ENCODE measurements at regions not wholly inside any gene's neighbourhood (a gene's known extent, or its start where the extent isn't known, plus 50 kb on each side); places are given as distances from the start of the nearest gene placed in this dataset.

- ATAC-seq (ENCODE audit: low read depth): no peak
- H3K27ac ChIP-seq (ENCODE audit: poor library complexity, severe bottlenecking): no peak overlapping the region
- no peak for TF ChIP-seq CTCF (IDR thresholded peaks at IDR 0.05; ENCODE audit: poor library complexity, severe bottlenecking)
- DNase-seq (ENCODE audit: low spot score): no peak
- no peaks in the 10 kb centered on the region for H3K36me3 ChIP-seq (ENCODE audit: low read depth)
- H3K4me1 ChIP-seq (ENCODE audit: insufficient read depth, poor library complexity, severe bottlenecking): no peaks in the 10 kb centered on the region
- H3K4me3 ChIP-seq (ENCODE audit: severe bottlenecking): no peak overlapping the region
- no peaks in the 10 kb centered on the region for H3K9me3 ChIP-seq (ENCODE audit: severe bottlenecking)
- no peaks in the 10 kb centered on the region for H3K27me3 ChIP-seq (ENCODE audit: insufficient read depth, poor library complexity, severe bottlenecking)
Observed at GRCh38 chr1:229107972-229108371, 162.9 kb upstream of the RAB4A start.

- Histone ChIP-seq H3K4me3 (ENCODE audit: severe bottlenecking) (no peak overlapping the region), H3K27me3 (ENCODE audit: insufficient read depth, poor library complexity, severe bottlenecking) (no peaks in the 10 kb centered on the region), H3K36me3 (ENCODE audit: low read depth) (no peaks in the 10 kb centered on the region), H3K9me3 (ENCODE audit: severe bottlenecking) (no peaks in the 10 kb centered on the region), H3K4me1 (ENCODE audit: insufficient read depth, poor library complexity, severe bottlenecking) (no peaks in the 10 kb centered on the region), H3K27ac (ENCODE audit: poor library complexity, severe bottlenecking) (no peak overlapping the region)
- no peak for TF ChIP-seq CTCF (IDR thresholded peaks at IDR 0.05; ENCODE audit: poor library complexity, severe bottlenecking)
- DNase-seq (ENCODE audit: low spot score): no peak
- ATAC-seq (ENCODE audit: low read depth): no peak
Observed at GRCh38 chr1:229108598-229109201, 162.2 kb upstream of the RAB4A start.

- DNase-seq (ENCODE audit: low spot score) (no peak), ATAC-seq (ENCODE audit: low read depth) (no peak)
- Histone ChIP-seq H3K4me3 (ENCODE audit: severe bottlenecking) (no peak overlapping the region), H3K27ac (ENCODE audit: poor library complexity, severe bottlenecking) (no peak overlapping the region), H3K4me1 (ENCODE audit: insufficient read depth, poor library complexity, severe bottlenecking) (no peaks in the 10 kb centered on the region), H3K9me3 (ENCODE audit: severe bottlenecking) (no peaks in the 10 kb centered on the region), H3K36me3 (ENCODE audit: low read depth) (no peaks in the 10 kb centered on the region), H3K27me3 (ENCODE audit: insufficient read depth, poor library complexity, severe bottlenecking) (no peaks in the 10 kb centered on the region)
- TF ChIP-seq CTCF (IDR thresholded peaks at IDR 0.05; ENCODE audit: poor library complexity, severe bottlenecking): no peak
Observed at GRCh38 chr1:229109320-229109761, 161.6 kb upstream of the RAB4A start.

GRCh38 chr1:229110986-229111385, 159.9 kb upstream of the RAB4A start:
- Histone ChIP-seq H3K4me1 (ENCODE audit: insufficient read depth, poor library complexity, severe bottlenecking) (no peaks in the 10 kb centered on the region), H3K27ac (ENCODE audit: poor library complexity, severe bottlenecking) (no peak overlapping the region), H3K9me3 (ENCODE audit: severe bottlenecking) (no peaks in the 10 kb centered on the region), H3K36me3 (ENCODE audit: low read depth) (no peaks in the 10 kb centered on the region), H3K27me3 (ENCODE audit: insufficient read depth, poor library complexity, severe bottlenecking) (no peaks in the 10 kb centered on the region), H3K4me3 (ENCODE audit: severe bottlenecking) (no peak overlapping the region)
- no peak for ATAC-seq (ENCODE audit: low read depth)
- DNase-seq (ENCODE audit: low spot score): no peak
- no peak for TF ChIP-seq CTCF (IDR thresholded peaks at IDR 0.05; ENCODE audit: poor library complexity, severe bottlenecking)

GRCh38 chr1:229111703-229112319, 159.1 kb upstream of the RAB4A start:
- no peak for DNase-seq (ENCODE audit: low spot score)
- Histone ChIP-seq H3K9me3 (ENCODE audit: severe bottlenecking) (no peaks in the 10 kb centered on the region), H3K36me3 (ENCODE audit: low read depth) (no peaks in the 10 kb centered on the region), H3K4me1 (ENCODE audit: insufficient read depth, poor library complexity, severe bottlenecking) (no peaks in the 10 kb centered on the region), H3K4me3 (ENCODE audit: severe bottlenecking) (no peak overlapping the region), H3K27me3 (ENCODE audit: insufficient read depth, poor library complexity, severe bottlenecking) (no peaks in the 10 kb centered on the region), H3K27ac (ENCODE audit: poor library complexity, severe bottlenecking) (no peak overlapping the region)
- no peak for ATAC-seq (ENCODE audit: low read depth)
- no peak for TF ChIP-seq CTCF (IDR thresholded peaks at IDR 0.05; ENCODE audit: poor library complexity, severe bottlenecking)

Data from RWPE2 (cell line).